Head of caudate nucleus (tissue), 42 donors: ENCODE measurements at regions not wholly inside any gene's neighbourhood (a gene's known extent, or its start where the extent isn't known, plus 50 kb on each side); places are given as distances from the start of the nearest gene placed in this dataset.
A peak's percentile ranks its signal among the peaks of the same experiment; 100 is the strongest.

ENCODE experiments used
- DNase-seq, 42 donors: peaks; one replicate each; pipeline versions ENCODE4 v3.0.0 to v3.0.0-alpha.2; 2020 to 2021; ENCODE audit warnings: mixed read lengths in 7 of 42
- intact Hi-C: fragments of 100-400 bp; cut with DNase I; formaldehyde crosslinking; loops from one replicate; pipeline ENCODE4 v1.15.0; 2022

GRCh38 chr2:206845877-206846276 lies 80.5 kb downstream of the FASTKD2 start:
- intact Hi-C loops, result no loop called here
- no peak for DNase-seq

GRCh38 chr2:206846331-206846730 lies 80.9 kb downstream of the FASTKD2 start:
- DNase-seq, result no peak
- intact Hi-C loops, result no loop called here

DNA sequence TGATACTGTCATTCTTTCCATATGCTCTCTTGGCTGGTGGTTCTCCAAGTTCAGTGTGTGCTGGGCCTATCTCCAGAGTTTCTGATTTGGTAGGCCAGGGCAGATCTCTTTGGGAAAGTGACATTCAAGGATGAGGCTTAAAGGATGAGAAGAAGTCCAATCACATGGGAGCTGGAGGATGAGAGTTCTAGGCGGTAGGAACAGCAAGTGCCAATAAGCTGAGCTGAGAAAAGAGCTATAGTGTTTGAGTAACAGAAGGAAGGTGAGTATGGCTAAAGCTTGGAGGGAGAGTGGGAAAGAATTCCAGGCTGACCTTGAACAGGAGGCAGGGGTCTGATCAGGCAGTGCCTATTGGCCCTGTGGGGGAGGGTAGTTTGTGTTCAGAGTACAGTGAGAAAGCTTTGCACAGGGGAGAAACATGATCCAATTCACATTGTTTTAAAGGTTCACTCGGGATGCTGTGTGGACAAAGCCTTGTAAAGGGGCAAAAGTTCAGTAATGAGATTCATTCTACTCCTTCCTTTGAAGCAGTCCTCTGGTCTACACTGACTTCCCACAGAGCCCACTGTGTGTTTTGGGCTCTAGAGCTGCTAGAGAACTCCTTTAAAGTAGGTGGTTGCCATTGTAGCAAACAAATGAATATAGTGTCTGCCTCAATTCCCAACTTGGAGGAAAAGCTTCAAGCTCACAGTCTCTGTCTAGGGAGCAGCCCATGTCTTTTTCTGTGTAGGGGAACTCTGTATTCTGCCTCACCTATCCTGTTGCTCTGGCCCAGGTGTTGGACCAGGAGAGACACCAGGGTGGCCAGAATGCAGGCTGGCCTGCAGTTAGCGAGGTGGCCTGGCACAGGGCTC lies 81.8 kb downstream of the FASTKD2 start:
- no peak for DNase-seq
- intact Hi-C loops, result no loop called here

GRCh38 chr2:206850369-206850768 lies 85.0 kb downstream of the FASTKD2 start:
- no peak for DNase-seq
- intact Hi-C loops, result no loop called here

DNA sequence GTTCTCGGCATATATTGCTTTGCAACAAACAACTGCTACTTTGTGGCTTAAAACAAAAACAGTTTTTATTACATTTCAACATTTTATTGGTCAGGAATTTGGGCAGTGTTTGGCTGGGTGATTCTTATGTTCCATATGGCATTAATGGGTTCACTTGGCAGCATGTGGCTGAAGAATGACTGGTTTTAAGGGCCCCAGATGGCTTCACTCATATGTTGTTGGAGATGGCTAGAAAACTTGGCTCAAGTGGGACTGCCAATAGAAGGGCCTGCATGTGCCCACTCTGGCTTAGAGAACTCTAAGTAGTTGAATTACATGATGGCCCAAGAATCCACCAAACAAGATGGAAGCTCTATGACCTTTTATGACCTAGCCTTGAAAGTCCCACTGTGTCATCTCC lies 86.1 kb downstream of the FASTKD2 start:
- no peak for DNase-seq
- intact Hi-C loops, result no loop called here

GRCh38 chr2:206853915-206854314 lies 85.4 kb upstream of the CPO start:
- DNase-seq, result no peak
- intact Hi-C loops, result no loop called here

DNA sequence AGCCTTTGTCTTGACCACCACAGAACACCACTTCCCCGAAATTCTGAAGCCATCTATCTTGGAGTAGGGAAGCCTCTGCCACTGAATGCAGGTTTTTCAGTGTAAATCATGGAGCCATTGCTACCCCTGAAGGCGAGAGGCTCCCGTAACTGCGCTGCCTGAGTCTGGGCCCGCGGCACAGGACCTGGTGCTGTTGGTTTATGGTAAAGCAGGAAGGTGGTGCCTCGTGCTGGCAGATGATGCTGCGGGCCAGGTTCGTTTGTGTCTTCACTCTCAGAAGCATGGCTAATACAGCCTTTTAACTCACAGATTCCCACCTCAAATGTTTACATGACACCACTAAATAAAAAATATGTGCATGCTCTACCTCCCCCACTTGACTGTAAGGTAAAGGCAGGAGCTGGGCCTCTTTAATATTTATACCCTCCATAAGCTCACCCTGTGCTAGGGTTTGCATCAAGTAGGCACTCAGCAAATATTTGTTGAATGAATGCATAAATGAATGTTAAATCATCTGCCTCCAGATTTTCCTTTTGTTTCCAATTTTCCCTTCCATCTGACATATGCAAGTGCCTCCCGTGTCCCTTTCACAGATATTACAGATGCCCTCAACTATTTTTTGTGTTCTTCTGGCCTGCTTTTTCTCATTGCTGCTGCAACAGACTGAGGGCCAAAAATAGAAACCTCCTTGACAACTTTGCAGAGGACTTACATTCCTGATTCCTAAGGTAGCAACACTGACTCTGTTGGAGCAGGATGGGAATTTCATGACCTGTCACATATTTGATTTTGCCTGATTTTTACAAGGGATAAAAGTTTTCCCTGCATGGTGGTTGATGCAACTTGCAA lies 83.5 kb upstream of the CPO start:
- DNase-seq, result no peak
- intact Hi-C loops, result no loop called here

DNA sequence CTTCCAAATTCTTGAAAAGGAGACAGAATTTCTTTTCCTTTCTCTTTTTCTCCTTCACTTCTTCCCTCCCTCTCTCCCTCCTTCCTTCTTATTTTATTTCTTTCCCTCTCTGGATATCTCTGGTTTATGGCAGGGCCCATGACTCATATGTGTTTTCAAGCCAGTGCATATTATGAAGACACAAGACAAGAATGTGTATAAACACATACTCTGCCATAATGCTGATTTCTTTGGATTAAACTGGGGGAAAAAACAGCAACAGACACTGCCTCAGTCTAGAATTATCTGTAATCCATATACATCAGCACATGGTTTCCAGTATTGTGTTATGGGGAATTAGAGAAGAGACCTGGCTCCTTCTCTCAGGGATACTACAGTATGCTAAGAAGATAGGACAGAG lies 82.8 kb upstream of the CPO start:
- intact Hi-C loops, result no loop called here

DNA sequence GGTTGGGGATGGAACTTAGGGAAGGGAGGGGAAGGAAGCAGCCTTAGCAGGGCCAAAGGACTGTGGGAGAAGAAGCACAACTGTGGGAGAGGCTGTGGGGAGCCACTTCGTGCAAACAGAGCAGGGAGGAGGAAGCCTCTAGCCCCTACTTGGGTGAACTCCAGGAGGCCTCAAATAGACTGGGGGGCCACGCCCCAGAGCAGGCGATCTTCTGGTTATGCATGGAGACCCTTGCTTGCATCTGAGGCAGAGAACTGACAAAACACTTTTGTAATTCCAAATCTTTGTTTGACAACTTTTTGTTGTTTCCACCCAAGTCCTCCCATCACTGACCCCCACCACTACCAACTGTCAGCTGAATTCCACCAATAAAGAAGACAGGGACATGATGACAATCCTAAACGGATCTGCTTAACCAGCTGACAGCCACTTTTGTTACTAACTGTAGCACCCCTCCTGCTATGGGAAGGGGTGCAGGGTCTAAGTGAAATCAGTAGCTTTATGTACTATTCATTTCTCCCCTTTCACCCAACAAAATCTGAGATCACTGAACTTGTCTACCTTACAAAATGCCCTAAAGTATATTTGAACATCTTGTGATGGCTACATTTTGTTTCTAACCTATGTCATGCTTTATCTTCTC lies 80.5 kb upstream of the CPO start:
- no peak for DNase-seq
- intact Hi-C loops, result no loop called here

More for the DNA sequence above, 82.8 kb upstream of the CPO start:
- no peak for DNase-seq

DNA sequence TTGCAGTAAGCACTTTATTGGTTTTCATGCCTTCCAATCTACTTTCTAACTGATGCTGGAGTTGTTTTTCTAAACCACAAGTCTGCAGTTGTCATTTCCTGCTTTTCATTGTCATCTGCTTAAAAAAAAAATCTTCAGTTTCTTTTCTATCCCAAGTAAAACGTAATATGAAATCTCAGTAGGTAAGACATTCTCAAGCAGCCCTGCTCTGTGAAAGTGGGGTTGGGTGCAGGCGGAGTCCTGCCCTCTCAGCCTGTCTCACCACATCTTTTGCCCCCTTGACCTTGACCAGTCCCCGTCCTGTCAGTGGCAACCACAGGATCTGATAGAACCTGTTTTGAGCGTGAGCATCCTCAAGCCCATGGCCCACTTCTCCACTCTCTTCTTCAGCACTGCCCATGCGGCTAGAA lies 80.0 kb upstream of the CPO start:
- intact Hi-C loops, result no loop called here
- no peak for DNase-seq

GRCh38 chr2:206863196-206863595 lies 76.1 kb upstream of the CPO start:
- intact Hi-C loops, result no loop called here
- no peak for DNase-seq

DNA sequence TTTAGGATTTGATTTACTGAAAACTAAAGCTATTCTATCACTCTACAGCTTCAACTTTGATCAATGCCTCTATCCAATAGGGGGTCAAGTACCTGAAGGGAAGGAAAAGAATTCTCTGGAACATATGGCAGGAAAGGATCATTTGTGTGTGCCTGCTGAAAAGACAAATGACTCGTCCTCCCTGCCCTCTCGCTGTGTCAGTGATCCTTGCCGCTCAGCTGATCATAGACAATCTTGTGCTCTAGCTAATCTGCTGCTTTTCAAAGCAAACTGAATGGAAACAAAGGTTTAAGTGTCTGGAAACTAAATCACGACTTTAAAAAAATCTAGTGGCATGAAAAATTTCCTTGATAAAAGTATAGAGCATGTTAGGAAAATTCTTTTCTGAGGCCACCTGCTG lies 75.6 kb upstream of the CPO start:
- DNase-seq, result no peak
- intact Hi-C loops, result no loop called here

DNA sequence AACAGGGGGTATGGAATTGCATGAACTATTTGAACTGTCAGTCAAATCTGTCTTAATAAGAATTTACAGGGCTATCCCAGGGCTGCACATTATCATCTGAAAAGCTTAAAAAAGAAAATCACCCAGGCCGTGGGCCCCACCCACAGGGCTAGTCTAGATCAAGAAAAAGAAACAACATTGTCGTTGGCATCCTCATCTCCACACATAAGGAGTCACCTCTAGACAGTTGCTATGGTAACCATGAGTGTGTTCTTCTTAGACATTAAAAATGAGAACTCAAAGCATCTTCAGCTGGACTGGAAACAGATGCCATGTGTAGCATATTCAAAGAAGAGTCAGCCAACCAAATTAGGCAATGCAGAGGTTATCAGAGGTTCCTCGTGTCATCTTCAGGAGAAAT lies 72.3 kb upstream of the CPO start:
- peak in 1 of 42 donors; percentile 16 for DNase-seq
- intact Hi-C loops, result no loop called here

GRCh38 chr2:206869824-206870495 lies 69.4 kb upstream of the CPO start:
- DNase-seq, result no peak
- intact Hi-C loops, result no loop called here

- DNase-seq, result peak in 20 of 42 donors; percentile 5 to 70 (median 28)
- intact Hi-C loops, result no loop called here
Measured at GRCh38 chr2:206873423-206873822, 65.9 kb upstream of the CPO start.

DNA sequence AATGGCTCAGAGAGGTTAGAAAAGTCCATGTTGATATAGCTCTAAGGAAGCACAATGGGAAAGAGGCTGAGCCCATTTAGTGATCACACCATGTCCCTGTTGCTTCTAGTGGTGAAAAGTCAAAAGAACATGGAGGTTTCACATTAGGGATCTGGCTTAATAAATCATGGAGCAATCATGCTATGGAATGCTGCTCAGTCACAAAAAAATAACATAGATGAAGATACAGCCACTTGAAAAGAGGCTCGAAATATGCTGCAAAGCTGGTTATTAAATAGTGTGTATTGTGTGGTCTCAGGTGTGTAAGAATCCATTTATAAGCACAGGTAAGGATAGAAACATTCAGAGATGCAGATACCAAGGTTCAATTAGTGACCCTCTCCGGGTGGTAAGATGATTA lies 63.6 kb upstream of the CPO start:
- intact Hi-C loops, result no loop called here
- no peak for DNase-seq

DNA sequence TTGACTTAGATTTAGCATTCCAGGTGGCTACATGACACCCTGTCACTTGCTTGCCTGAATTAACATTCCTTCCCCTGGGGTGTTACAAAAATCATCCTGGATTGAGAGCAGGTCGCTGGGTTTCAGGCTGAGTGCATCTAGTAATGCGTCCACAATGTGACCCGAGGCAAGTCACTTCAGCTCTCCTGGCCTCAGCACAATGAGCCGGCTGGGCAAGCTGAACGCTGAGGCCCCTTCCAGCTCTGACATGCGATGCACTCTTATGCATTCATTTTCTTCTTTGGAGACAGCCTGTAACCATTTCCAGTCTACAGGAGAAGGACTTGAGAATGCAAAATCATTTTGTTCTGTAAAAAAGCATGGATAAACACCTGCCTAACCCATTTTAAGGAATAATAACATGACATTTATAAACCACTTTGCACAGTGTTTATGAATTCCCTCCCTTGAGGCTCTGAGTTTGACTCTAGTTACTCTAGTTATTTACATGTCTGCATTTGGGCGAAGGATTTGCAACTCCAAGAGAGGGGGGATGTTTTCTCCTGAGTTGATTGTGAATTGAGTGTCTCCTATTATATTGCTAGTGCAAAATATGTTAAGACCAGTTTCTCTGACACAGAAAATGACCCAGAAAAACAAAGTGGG lies 63.0 kb upstream of the CPO start:
- DNase-seq, result peak in 8 of 42 donors; percentile 6 to 44 (median 19)
- intact Hi-C loops, result no loop called here

- no peak for DNase-seq
- intact Hi-C loops, result no loop called here
Measured at GRCh38 chr2:206881708-206882410, 57.5 kb upstream of the CPO start.
